Umbilical cord (tissue), 1 donor: ENCODE measurements at regions not wholly inside any gene's neighbourhood (a gene's known extent, or its start where the extent isn't known, plus 50 kb on each side); places are given as distances from the start of the nearest gene placed in this dataset.
A peak's percentile ranks its signal among the peaks of the same experiment; 100 is the strongest.

Experiments
- DNase-seq: peaks from one replicate; pipeline ENCODE4 v3.0.0-alpha.2; 2015; ENCODE audit warnings: low spot score

DNA sequence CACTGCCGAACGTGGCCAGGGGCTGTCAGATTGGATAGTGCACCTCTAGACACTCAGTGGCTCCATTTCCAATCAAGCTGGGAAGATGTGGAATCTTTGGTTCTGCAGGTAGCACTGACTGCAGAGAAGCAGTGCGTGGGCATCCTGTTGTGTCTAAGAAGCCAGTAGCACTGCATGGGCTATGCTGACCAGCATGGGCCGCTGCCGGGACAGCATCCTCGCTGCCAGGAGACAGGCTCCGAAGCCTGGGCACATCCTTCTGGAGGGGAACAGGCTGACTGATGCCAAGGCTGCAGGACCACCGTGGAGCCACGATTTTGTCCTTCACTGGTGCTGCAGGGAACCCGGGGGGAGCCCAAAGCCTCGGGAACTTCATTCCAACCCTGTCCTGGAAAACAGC, 649.4 kb downstream of the NPHP4 start:
- no peak for DNase-seq

DNA sequence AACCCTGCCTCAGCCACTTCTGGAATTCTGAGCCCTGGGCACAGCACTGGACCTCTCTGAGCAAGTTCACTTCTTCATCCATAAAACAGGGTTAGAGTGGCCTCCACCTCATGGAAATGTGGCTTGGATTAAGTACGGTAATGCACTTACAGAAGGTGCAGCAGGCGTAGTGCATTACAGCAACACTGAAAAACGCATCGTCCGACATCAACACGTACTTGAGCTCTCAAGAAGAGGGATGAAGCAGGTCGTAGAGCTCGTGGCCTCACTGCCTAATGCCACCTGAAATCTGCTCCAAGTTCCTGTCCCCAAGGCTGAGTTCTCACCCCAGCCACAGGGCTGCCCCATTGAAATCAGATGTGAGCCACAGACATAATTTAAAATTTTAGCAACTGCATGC, 650.1 kb downstream of the NPHP4 start:
- no peak for DNase-seq

DNA sequence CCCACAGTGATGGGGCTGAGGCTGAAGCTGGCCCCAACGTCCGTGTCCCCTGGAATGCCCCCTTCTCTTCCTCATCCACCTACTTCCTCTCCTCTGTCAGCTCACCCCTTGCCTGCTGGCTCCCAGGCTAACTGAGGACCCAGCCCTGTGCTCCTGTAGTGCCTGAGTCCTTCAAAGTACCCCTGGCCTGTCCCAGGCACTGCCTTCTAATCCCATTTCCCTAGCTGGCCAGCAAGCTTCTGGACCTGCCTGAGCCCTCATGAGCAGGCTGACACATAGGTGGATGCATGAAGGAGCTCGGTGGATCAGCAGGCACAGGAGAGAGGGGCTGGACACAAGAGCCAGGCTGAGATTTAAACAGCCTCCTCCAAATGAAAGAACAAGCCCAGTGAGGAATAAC, 650.8 kb downstream of the NPHP4 start:
- no peak for DNase-seq

DNA sequence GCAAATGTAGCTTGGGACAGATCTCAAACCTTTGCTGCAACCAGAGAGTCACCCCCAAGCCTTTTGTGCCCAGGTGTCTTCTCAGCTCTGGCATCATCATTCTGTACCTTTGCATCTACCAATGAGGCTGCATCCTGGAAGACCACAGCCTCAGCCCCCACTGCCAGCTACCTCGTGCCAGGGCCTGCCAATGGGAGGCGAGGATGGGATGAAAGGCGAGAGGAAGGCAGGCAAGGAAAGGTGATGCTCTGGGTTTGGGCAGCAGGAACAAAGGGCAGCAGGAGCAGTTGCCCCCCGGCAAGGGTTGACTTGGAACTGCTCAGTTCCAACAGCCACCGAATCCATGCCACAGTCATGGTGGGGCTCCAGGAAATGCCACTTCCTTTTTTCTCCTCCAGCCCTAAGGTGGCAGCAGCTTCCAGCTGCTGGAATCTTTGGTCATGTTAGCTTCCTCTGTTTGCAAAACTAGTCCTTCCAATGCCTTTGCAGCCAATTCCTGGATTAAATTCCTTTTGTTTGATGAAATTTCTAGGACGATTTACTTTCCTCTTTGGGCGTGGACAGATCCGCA, 651.6 kb downstream of the NPHP4 start:
- no peak for DNase-seq

DNA sequence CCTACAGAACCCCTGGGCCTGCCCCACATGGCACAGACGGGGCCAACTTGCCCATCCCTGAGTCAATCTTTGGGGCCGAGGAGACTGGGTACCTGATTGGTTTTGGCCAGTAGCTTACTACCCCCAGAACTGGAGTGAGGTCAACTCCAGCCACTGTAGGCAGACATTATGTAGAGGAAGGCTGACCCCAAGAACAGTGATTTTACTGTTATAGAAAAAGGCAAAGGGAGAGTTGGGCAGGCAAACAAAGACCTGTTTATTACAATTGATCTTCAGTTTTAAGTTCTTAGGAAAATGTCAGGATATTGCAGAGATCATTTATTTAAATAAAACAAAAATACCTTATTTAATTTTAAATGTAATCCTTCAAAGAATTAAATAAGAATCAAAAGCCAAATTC, 653.8 kb downstream of the NPHP4 start:
- no peak for DNase-seq

DNA sequence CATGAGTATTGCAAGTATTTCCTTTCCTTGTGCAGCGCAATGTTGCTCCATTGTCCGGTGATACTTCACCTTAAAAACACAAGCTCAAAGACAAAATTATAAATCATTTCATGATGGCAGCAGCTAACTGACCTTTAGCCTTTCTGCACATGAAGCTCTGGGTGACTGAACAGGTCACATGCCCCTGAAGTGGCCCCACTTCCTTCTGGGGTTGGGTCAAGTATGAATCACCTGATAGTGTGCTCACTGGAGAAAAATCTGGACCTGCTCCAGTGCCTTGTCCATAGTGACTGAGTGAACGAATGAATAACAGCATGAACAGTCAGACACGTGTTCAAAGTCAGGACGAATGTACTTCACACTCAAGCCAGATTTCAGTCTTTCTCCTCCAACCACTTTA, 658.9 kb downstream of the NPHP4 start:
- DNase-seq: no peak

DNA sequence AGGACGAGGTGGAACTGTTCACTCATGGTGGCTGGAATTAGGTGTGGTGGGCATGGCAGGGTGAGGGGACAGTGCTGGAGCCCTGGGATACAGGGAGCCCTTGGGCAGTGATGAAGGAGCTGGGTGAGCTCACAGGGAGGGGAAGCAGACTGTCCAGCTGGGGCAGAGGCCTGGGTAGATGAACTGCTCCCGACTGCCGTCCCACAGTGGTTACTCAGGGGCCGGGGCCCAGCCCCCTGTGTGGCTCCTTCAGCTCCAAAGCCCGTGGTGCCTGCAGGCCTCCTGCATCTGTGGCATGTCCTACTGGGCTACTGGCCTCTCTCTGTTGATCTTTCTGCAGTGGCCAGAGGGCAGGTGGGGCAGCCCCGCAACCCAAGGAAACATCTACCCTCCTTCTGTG, 661.1 kb downstream of the NPHP4 start:
- DNase-seq: no peak

DNA sequence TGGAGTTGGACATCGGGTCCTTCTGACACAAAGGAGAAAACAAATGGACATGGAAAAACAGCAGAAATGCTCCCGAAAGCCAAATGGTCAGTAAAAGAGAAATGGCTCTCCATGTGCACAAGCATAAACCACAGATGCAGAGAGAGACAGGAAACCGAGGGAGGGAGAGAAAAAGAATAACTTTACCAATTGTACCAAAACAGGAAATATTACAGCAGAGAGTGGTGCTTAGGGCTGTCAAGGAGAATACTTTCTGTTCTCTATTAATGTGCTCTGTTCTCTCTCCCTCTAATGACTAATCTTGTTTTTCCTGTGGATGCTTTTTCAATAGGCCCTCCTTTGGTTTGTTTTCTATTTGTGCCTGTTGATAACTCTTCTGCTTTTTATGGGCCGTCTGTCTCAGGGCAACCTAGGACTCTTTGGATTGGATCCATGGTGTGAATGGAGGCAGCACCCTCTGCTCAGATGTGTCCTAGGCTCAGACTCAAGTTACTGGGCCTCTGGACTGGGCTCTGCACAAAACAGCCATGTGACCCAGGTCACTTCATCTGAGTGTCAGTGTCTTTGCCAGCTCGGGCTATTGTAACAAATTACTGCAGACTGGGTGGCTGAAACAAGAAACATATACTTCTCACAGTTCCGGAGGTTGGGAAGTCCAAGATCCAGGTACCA, 663.0 kb downstream of the NPHP4 start:
- no peak for DNase-seq

DNA sequence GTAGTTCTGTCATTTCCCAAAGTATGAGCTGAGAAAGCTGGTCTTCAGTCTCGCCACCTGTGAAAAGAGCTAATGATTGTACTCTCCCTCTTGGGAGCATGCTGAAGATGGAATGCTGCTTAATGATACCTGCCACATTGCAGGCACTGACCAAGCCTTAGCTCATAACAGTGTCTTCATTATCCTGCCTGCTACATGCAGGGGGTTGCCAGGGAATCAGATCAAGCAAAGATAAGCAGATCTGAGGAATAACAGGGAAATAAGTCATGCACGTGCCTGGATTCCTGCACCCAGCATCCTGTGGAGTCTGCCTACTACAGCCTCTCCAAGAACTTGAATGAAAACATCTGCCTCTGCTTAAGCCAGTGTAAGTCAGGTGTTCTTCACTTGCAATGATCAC, 667.3 kb downstream of the NPHP4 start:
- DNase-seq: no peak

DNA sequence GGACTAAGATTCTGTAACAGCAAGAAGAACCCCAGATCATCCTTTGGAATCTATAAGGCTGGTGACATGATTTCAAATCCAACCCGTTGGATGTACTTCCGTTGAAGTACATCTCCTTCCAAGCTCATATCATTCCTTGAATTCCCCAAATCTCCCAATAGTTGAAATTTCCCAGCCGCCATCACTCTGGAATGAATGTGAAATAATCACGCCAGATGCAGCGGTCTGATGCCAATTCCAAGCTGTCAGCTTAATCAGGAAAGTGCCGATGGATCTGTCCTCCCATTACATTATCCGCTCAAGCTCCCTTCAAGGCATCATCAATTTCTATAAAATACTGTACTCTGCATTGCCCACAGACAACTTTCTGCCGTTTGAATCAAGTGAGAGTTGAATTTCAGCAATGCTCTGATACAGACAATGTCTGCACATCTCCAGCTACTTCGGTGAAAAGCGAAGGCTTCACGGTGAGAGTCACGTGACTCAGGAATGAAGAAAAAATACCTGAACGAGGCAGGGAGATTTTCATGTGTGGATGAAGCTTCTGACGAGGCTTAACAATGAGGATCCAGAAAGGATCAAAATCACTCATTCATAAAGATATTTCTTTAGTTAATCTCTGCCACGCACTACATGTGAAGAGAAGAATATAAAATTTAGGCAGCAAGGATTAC, 663.9 kb downstream of the AJAP1 start:
- no peak for DNase-seq

DNA sequence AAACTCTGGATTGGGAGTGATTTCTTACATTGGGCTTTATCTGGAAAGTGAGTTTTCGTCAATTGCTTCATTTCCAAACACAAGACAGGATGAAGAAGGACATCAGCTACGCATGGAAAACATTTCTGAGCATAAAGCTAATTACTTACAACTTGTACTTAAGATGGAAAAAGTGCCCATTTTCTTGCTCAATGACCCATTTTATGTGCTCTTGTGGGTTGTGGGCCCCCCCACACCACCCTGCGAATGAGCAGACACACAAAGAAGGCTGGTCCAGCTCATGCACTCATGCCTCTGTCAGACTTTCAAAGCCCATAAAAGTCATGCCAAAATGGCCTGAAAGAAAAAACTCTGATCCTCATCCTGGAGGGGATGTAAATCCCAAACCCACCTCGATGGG, 663.0 kb downstream of the AJAP1 start:
- DNase-seq: no peak

DNA sequence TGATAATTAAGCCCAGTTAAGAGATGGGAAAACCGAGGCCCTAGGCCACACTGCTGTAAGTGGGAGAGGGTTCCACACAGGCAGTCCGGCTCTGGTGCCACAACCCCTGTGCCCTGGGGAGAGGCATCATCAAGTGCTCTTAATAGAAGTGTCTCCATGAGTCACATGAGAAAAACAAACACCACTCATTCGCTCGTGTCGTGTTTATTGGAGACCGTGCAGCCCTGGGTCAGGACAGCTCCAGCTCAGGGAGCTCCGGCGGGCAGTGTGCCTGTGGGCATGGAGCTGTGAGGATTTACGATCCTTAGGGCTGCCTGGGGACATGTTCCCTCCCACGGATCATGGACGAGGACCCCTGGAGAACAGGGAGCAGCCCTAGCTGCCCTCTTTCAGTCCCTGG, 658.5 kb downstream of the AJAP1 start:
- no peak for DNase-seq

DNA sequence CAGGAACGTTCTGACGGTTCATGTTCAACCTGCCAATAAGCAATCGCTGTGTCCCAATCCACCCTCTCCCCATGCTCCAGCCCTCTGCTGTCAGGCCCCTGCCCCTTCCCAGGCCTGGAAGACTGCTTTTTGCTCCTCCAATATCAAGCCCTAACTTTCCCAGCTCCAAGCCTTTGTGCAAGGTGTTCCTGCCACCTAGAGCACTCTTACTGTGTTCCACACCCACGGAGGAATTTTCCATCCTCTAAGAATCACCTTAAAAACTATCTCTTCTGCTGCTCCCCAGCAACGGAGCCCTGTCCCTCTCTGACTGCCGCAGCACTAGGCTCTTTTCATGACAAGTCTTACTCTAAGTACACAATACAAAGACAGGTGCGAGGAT, 657.9 kb downstream of the AJAP1 start:
- no peak for DNase-seq

DNA sequence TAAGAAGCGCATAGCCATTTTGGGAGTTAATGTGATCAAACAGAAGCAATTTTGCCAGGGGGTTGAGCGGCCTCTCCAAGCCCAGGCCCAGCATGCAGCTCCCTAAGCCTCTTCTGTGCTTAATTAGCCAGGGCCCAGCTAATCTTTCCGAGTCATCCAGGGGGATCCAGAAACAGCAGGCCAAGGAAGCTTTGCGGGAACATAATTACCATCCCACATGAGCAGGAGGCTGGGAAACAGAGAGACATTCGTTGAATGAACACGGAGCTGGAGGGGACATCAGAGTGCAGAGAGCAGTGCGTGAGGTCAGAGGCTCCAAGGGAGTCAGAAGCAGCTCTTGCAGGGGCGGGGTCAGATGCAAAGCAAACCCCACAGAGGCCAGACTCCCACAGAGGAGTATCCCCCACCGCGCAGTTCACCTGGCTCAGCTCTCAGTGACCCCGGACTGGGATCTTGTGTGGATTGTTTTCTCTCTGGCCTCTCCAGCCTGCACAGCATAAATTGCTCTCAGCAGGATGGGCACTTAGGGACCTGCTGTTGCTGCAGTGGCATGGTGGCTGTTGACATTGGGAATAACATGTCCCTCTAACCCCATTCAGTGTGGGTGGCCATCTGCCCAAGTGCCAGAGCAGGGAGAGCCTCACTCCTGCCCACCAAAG, 657.4 kb downstream of the AJAP1 start:
- DNase-seq: no peak

DNA sequence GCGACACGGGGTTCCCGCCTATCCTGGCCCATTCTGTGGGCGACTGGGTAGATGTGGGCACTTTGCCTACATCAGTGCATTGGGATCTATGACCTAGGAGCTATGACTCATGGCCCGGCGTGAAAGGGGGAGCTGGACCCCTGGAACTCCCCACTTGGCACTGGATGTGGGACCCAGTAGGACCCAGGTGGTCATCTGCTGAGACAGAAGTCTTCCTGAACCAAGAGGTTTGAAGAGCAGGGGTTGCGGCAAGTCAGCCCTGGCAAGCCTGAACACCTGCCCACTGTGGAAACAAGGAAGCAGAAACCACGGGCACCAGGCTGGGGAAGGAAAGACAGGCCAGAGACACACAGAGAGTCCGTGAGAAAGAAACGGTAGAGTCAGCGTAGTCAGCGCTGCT, 656.7 kb downstream of the AJAP1 start:
- DNase-seq: no peak

DNA sequence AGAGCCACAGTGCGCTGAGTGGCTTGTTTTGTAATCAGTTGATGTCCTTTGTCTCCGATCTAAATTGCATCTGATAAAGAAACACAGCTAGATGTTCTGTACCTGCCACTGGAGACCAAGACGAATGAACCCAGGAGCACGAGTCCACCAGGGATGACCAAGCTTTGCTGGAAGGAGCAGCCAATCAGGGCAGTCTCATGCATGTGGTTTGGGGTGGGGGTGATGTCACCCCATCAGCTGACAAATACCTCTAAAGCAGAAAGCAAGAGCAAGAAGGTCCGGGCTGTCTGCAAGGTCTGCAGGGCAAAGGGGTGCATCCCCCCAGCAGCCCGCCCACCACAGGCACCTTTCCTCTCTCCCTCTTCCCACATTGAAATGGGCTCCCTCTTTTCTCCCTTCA, 653.8 kb downstream of the AJAP1 start:
- no peak for DNase-seq

DNA sequence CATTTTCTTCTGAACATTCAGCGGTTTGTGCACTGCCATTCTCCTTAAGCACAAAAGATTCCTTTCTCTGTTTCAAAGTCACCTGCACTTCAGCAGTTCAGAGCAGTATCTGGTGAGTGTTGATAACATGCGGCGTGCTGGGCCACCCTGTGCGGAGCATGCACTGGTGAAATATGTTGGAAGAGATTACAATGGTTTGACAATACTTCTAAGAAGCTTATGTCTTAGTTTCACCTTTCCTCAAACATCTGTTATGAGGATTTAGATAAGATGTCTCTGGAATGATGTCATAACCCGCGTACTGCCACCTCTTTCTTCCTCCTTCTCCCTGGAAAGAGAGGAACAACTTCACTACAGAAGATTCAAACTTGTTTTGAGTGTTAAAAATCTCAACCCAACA, 650.3 kb downstream of the AJAP1 start:
- no peak for DNase-seq

DNA sequence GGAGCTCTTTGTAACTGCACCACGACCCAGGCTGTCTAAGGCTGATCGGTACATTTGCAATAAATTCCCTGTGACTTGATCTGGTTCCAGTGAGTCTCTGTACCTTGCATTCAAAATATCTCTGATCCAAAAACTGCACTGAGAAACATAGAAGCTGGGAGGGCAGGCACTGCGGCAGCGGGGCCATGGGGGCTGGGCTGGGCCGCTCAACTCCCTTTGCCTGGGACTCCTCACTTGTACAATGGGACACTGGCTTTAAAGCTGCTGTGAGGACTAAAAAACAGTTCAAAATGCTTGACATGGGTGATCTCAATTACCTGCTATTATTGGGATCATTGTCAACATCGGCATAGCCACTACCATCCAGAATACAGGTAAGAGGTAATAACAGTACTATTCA, 644.0 kb downstream of the AJAP1 start:
- no peak for DNase-seq

DNA sequence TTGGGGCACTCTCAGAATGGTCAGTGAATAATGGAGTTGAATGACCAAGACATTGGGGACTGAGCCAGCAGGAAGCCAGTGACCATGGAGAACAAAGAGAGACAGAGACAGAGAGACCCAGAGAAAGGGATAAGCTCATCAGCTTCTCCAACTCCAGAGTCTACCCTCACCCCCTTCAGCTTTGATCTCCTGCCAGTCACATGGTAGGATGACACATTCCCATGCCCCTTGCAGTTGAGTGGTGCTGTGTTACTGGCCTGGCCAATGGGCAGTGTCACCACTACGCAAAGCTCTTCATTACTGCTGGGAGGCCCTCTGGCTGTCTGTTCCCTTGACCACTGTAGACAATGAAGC, 643.5 kb downstream of the AJAP1 start:
- DNase-seq: no peak

DNA sequence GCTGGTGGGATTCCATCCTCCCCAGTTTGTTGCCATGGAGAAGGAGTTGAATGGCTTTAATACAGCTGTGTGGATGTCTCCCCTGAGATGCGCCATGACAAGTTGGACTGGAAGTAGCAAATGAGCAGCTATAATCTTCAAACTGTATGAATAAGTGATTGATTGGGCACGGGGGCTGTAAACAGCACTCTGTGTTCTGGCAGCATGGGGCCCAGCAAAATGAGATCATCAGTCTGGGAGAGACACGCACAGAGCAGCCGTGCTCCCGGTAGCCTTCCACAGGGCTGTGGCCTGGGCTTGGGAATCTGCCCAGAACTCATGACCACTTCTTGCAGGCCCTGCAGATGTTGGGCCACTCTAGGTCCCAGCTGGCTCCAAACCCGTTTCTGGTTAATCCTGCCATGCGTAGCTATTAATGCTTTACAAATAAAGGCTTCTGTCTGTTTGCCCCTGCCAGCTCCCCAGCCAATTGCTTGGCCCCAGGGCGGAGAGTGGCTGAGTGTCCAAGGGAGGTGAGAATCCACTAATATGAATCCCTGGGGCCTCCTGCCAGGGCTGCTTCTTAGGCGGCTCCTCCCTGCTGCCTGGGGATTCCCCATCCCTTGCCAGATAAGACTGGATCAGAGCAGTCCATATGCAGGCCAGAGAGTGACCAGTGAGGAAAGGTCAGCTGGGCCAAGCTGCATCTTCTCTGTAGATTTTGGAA, 642.9 kb downstream of the AJAP1 start:
- DNase-seq: peak; percentile 48

DNA sequence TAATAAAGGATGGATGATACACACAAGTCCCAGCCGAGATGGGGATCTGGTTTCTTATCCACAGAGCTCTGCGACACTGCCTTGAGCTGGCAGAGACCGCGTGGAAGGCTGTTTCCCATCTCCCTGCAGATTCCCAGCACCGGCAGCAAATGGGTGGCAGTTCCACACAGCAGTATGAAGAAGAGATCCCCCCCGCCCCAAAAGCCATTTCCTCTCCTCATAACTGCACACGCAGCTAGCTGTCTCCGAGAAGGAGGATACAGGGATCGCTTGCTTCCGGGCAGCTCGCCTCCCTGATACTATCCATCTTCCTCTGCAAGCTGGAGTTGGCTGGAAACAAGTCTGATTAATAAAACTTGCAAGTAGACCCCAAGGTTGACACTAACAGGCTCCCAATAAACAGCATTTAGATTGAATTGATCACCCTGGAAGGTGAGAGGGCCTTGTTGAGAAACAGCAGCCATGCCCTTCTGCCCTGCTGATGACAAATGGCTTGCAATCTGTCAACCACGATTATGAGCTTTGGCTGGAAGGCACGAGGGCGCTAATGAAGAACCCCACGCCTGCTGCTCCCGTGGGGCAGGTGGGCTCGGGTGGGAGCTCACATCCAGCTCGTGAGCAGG, 642.3 kb downstream of the AJAP1 start:
- DNase-seq: no peak

DNA sequence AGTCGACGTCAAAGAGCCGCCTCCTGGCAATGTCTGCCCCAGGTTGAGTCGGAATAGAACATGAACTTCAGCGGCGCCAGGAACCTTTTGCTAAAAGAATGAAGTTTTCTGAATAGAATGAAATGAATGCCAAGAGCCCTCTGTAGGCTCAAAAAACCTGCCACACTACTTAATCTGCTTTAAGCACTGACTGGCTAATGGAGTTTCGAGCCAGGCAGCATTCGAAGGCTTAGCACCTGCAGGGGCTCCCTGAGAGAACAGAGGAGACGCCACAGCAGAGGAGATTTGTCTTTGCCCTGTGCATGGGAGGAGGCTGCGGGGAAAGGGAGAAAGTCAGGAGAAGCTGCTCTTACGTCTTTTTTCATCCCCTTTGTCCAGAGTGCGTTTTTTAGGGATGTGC, 641.7 kb downstream of the AJAP1 start:
- DNase-seq: no peak
